Stimulated activated CD4-positive, alpha-beta T cell treated with anti-CD3 and anti-CD28 coated beads, TNF-alpha, amount 100 ng/mL, for 4 hours (primary cell): ENCODE measurements at regions not wholly inside any gene's neighbourhood (a gene's known extent, or its start where the extent isn't known, plus 50 kb on each side); places are given as distances from the start of the nearest gene placed in this dataset.

ENCODE experiments used
- DNase-seq, 3 experiments: peaks; one replicate each; pipeline ENCODE4 v3.0.0-alpha.2; 2020; ENCODE audit warnings: low read depth in 3 of 3

DNA sequence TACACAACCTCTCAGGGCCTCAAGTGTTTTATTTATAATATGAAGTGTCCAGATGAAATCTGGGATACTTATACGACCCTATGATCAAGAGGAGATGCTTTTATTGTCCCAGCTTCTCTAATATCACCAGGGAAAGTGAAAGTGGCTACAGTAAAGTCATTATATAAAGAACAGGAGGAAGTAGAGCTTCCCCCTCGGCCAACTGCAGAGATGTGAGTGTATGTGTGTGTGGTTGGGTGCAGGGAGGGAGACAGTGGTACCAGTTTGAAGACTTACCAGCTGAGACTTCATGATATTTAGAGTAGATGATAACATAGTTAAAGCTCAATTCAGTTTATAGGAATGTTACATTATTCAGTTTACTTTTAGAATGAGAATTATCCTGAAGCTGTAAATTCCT is 373.6 kb upstream of the DDI1 start:
- DNase-seq, result no peak

DNA sequence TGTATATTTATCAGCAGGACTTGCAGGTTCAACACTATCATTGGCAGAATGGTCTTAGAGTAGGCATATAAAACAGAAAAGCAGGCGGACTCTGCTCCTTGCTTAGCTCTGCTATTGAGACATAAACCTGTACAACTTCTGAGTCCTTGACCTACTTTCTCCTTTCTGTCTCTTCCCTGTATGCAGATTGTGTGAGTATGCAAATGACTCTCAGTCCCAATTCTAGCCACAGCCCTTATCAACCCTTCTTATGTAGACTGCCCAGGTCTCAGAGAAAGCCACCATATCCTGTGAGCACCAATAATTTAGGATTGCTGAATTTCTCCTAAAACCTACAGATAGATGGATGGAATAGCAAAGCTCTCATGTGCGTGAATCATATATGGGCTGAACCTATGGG is 367.6 kb upstream of the DDI1 start:
- no peak for DNase-seq

DNA sequence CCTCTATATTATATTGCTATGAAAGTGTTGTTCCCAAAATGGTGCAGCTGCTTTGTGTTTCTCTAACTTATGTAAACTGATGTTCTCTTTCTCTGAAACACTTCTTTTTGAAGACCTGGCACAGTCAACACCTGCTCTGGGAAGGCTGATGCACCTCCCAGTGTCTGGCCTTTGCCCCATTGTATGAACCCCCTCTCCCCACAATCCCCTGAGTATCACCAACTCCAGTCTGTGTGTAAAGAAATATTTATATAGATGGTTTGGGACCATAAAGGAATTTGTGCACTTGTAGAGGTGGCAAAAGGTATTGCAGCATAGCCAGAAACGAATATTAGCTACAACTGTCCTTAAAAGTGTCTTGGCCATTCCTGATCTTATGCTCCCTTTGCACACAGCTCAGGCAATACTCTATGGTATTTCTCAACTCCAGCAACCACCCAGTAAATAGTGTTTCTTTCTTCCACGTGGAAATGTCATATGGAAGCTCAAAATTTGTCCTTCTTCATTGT is 365.2 kb upstream of the DDI1 start:
- DNase-seq, result no peak

DNA sequence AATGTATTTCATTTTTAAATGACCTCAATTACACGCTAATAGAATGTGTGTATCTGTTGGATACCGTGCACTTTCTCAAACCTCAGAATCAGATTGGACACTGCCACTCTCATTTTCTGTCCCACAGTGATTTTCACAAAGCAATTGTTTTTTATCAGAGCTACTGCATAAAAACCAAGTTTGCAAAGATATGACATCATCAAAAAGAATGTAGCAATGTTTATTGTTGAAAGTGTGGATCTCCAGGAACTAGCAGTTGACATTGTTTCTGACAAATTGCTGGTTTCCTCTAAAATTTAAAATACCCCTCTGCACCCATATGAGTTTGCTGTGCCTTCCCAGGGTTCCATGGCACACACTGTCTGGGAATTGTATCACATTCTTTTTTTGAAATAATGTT is 362.7 kb upstream of the DDI1 start:
- DNase-seq, result no peak

DNA sequence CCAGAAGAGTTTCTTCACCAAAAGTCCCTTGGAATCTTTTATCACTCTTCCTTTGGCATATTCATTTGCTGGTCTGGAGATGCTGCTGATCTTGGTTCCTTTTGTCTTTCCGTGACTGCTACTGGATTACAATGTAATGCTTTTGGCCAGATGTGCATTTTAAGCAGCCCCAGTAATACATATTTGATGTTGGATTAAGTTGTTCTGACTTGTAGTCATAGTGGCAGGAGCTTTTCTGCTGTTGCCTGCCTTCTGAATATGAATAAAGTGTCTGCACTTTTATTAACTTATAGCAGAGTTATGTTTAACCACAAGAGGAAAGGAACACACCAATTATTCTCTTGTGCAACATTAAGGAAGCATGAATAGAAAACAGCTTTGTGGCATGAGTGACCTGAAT is 360.0 kb upstream of the DDI1 start:
- DNase-seq, result no peak

DNA sequence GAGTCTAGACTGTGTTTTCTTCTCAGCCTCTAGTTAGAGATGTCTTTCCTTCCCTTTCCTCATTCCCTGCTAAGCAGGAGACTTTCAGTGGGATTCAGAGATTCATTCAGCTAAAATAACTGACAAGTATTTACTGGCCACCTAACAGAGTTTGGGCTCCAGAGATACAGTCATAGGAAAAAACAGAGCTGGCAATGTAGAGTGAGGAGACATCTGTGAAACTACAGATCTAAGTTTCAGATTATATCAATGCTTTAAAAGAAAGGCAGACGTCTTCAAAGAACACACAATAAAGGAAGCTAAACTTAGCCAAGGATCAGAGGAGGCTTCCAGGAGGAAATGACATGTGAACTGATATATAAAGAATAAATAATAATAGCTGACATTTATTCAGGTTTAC is 355.6 kb upstream of the DDI1 start:
- no peak for DNase-seq

DNA sequence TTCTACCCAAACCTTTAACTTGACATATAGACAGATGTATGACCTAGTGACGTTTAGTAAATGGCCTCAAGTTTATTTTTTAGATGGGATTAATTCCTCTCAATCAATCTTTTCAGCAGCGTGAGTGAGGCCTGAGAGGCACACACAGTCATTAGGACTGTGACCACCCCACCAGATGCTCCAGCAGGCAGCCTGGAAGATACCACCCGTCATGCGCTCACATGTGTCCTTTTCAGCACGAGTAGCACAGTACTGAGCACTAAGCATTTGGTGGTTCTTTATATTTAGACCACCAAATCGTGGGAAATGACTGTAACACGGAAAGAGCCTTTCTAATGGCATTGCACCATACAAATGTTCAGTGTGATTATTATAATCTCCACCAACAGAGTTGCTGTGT is 354.6 kb upstream of the DDI1 start:
- no peak for DNase-seq

DNA sequence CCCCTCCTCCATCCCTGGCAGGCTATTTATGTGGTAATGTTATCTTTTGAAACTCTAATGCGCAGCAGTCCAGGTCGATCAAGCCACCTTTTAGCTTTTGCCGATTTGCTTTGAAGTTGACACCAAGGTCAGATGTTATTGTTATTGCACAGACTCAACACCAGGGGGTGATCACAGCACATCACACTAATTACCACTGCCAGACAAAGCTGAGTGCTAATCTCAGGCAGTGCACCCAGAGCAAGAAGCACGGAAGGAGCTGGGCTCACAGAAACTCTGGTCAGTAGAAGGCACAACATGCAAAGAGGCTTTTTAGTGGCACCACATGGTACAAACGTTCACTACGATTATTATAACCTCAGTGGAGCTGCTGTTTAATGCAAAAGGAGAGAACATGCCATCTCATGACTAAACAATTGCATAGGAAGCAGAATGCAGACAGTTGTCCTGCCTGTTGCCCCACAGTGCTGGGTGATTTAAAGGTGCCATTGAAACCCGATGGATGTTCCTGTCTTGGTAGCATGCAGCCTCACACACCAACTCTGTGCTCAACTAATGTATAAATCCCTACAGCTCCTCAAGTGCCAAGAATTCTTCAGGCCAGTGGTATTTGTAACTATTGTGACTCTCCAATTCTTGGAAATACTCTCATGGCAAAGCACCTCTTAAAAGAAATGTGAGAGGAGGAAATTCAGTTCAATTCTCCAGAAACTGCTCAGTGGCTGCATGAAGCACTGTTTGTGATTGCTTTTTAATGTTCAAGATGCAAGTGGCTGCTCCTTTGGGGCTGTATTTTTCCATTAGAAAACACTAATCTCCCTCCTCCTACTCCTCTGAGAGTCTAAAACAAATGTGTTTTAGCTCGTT is 353.9 kb upstream of the DDI1 start:
- peak in 1 of 3 experiments; percentile 11 for DNase-seq

DNA sequence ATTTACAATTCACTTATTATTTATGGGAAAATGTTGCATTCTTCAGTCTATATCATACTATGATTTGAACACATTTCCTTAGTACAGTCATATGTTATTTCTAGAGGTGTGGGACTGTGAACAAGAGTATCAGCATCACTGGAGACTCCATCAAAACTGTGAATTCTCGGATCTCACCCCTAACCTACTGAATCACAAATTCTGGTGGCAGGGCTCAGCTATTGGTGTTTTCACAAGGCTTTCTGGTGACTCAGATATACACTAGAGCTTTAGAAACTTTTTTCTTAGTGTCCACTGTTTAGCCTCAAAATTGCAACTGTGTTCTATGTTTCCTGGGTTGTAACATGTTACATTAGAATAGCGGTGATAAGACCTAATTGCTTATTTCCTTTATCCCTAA is 352.9 kb upstream of the DDI1 start:
- no peak for DNase-seq

DNA sequence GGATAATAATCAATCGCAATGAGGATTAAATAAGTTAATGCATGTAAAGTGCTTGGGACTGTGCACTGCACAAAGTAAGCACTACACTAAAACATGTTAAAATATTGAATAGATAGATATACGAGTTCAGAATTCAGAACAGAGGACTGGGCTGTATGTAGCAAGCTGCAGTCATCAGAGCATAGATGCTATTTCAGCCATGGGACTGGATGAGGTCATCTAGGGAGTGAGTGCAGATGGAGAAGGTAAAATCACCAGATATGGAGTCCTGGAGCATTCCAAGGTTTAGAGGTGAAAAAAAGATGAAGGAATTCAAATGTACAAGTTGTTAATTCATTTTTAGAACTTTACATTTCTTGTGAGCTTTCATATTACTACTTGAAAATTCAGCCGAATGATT is 347.5 kb upstream of the DDI1 start:
- DNase-seq, result no peak

DNA sequence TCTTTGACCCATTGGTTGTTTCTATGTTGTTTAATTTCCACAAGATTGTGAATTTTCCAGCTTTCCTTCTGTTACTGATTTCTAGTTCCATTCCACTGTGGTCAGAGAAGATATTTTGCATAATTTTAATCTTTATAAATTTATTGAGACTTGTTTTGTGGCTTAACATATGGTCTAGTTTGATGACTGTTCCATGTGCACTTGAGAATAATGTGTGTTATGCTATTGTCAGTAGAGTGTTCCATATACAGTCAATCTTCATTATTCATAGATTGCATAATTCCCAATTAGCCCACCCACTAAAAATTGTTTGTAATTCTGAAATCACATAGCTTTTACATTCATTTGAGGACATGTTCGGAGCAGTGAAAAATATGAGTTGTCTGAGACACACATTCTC is 346.1 kb upstream of the DDI1 start:
- no peak for DNase-seq

DNA sequence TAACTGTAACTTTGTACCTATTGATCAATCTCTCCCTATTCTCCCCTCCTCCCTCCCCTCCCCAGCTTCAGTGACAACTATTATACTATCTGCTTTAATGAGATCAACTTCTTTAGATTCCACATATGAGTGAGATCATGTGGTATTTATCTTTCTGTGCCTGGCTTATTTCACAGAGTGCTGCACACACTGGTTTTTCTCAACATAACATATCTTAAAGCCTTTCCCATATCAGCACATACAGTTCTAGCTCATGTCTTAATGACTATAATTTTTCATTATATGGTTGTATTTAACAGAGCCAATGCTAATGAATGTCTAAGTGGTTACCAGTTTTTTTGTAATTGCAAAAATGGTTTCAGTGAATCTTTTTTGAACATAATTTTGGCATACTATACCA is 340.3 kb upstream of the DDI1 start:
- no peak for DNase-seq

DNA sequence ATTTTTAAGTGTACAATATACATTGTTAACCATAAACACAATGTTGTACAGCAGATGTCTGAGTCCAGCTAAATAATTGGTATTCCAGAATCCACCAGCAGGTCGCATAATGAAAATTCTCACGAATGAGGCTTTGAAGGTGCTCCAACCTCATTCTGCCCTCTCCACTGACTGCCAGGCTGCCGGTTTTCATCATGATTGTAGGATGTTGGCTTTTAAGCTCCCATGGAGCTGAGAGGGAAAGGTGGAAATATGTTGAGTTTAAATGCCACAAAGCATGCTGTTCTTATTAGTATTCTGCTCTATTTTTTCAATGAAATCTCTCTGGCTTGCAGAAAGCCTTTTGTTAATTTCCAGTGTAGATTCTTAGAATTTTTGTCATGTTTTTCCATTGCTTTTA is 337.2 kb upstream of the DDI1 start:
- DNase-seq, result no peak

DNA sequence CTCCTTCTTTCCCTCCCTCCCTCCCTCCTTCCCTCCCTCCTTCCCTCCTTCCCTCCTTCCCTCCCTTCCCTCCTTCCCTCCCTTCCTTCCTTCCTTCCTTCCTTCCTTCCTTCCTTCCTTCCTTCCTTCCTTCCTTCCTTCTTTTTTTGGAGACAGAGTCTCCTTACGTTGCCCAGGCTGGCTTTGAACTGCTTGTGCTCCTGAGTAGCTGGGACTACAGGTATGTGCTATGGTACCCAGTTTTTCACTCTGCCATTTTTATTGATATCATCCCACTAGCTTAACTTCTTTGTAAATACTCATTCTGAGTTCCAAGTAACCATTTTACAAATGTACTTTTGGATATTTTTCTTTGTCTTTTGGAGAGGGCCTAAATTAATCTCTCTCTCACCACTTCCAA is 336.8 kb upstream of the DDI1 start:
- no peak for DNase-seq

DNA sequence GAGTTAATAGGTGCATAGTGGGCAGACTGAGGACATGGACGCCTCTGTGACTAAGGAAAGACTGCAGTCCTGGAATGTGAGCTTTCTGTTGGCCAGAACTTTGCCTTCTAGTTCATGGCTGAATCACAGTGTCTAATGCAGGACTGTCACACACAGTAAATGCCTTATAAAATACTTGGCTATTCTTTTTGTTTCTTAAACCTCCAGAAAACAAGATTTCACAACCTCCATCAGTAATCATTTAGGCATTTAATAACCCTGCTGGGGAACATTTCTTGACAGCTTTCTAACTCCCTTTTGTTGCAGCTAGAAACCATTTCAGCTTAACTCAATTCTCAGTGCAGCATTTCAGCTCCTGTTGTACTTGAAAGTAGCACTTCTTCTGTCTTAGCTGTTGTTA is 335.8 kb upstream of the DDI1 start:
- no peak for DNase-seq

DNA sequence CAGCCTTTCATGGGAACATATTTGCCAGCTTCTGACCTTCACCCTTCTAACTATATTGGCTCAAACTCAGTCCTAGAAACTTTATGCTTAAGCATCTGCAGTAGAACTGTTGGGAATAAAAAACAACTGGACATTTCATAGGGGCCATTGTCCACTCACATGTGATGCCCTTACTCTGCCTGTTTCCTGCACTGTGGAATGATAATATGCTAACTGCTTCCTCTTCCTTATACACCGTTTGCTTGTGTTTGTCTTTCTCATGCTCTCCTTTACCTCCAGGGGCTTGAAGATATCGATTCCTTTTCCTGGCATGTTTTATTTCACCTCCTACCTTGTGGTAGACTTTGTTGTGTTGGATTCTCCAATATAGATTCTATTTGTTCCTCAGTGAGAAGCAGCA is 333.0 kb upstream of the DDI1 start:
- no peak for DNase-seq

DNA sequence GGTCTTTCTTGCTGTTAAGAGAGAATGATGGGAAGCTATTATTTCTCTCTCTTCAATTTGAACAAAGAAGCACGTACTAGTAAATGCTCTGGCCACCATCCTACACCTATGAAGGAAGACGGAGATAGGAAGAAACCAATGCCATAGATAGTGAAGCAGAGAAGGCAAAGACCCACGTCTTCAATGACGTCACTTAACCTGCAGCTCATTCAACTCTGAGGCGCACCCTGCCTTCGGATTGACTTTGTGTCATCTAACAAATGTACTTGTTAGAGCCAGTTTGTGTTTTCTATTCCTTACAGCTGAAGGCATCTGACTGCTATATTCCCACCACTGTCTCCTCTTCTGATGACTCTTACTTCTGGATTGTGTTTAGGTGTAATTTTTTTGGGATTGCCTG is 332.5 kb upstream of the DDI1 start:
- DNase-seq, result no peak

DNA sequence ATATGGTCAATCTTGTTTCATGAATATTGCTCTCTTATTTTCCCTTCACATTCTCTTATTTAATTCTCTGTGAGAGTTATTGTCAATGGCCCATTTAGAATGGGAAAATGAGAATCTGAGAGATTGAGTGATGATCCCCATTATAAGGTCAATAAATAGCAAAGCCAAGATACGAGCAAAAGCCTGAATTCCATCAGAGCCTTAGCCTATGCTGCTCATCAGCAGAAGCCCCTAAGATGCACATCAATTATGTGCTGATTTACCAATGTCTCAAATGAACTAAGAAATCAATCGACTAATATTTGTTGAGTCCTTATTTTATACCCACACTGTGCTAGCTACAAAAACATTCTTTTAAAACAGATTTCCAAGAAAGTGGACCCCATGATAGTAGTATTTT is 330.8 kb upstream of the DDI1 start:
- DNase-seq, result no peak

DNA sequence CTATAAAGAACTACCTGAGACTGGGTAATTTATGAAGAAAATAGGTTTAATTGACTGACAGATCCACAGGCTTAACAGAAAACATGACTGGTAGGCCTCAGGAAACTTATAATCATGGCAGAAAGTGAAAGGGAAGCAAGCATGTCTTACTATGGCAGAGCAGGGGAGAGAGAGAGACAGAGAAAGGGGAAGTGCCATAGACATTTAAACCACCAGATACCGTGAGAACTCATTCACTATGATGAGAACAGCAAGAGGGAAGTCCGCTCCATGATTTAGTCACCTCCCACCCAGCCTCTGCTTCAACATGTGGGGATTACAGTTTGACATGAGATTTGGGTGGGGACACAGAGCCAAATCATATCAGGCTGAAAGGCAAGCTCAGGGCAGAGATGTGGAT is 327.1 kb upstream of the DDI1 start:
- no peak for DNase-seq

DNA sequence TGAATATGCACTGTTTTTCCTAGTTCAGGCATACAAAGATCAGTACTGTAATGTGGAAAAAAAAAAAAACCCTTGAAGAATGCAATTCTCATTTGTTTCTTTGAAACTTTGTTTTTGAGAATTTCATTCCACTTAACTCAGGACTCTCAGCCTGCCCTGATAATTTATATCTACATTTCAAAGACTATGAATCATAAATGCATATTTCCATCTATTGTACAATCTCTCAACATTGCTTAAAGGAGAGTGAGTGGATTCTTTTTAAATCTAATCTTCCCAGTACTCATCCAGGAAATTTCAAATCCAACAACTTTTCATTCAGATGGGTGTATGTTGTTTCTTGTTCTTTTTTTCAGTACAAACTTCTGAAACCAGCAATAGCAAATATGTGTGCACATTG is 322.2 kb upstream of the DDI1 start:
- DNase-seq, result no peak

DNA sequence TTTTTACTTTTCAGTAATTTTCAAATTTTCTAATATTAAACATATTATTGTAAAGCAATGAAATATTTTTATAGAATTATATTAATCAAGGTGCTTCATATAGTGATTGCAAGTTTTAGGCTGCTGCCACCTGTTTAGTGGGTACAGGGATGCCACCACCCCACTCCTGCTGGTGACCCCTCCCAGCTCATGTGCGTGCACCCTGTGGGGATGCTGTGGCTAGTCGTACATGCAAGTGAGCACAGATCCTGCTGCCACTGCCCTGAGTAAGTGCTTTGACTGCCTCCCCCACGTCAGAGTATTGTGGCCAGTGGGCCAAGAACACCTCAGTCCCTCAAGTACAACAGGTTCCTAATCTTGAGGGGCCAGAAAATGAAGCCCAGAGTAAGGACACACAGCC is 320.1 kb upstream of the DDI1 start:
- DNase-seq, result no peak

DNA sequence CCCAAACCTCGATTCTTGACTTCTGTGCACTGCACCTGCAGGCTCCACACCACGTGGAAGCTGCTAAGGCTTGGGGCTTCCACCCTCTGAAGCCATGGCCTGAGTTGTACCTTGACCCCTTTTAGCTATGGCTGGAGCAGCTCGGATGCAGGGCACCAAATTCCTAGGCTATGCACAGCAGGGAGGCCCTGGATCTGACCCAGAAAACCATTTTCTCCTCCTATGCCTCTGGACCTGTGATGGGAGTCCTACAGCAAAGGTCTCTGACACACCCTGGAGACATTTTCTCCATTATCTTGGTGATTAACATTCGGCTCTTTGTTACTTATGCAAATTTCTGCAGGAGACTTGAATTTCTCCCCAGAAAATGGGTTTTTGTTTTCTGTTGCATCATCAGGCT is 309.2 kb upstream of the DDI1 start:
- DNase-seq, result no peak

DNA sequence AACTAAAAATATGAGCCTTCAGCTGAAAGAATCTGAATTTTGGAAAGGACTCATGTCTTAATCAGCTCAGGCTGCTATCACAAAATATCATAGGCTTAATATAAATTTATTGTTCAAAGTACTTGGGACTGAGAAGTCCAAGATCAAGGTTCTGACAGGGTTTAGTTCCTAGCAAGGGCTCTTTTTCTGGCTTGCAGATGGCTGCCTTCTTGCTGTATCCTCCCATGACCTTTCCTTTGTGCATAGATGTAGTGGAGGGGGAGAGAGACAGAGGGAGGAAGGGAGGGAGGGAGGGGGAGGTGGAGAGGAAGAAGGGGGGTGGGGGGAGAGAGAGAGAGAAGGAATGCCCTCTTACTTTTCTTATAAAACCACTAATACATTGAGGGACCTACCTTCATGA is 306.8 kb upstream of the DDI1 start:
- no peak for DNase-seq
